ENCODE measurements at regions not wholly inside any gene's neighbourhood (a gene's known extent, or its start where the extent isn't known, plus 50 kb on each side); places are given as distances from the start of the nearest gene placed in this dataset.

GRCh38 chr3:153063337-153063736 lies 98.7 kb upstream of the RAP2B start:
- TF ChIP-seq CTCF (IDR thresholded peaks at IDR 0.05), result no peak
- no peak for TF ChIP-seq POLR2A (IDR thresholded peaks at IDR 0.05)
